OCI-LY7 (cell line): ENCODE measurements at regions not wholly inside any gene's neighbourhood (a gene's known extent, or its start where the extent isn't known, plus 50 kb on each side); places are given as distances from the start of the nearest gene placed in this dataset.

Source experiments
- BruUV-seq: library from RNA; stranded (reverse); fragments of 400-500 nt; replicated peaks from 2 replicates; lab custom pipeline; 2021; lab: Mats Ljungman, UMichigan
- CTCF ChIA-PET: fragments of 300-600 bp; sonication (Branson Sonifier 250); formaldehyde crosslinking; loops from one replicate; lab custom pipeline; 2022; ENCODE audit warnings: antibody characterized with exemption; ENCODE audit not compliant: unreplicated experiment; lab: Charles Lee
- POLR2A ChIA-PET: fragments of 300-600 bp; sonication (Branson Sonifier 250); formaldehyde crosslinking; loops from one replicate; lab custom pipeline; 2022; ENCODE audit warnings: antibody characterized with exemption; lab: Charles Lee
- DNase-seq: peaks from one replicate; pipeline ENCODE4 v3.0.0-alpha.2; 2015; ENCODE audit warnings: low spot score
- H2AFZ ChIP-seq: fragments of 200-600 bp; sonication (generic), shearing (Covaris generic); 2 replicates; pipeline ENCODE4 v1.6.1; 2014; ENCODE audit warnings: mild to moderate bottlenecking, antibody characterized with exemption, low read length, moderate library complexity
- H3K27ac ChIP-seq: fragments of 200-600 bp; sonication (generic); 2 replicates; pipeline ENCODE4 v1.5.1; 2014; ENCODE audit warnings: mixed run types, low read depth, mild to moderate bottlenecking, moderate library complexity, low read length, inconsistent platforms; ENCODE audit not compliant: poor library complexity, severe bottlenecking
- H3K36me3 ChIP-seq: fragments of 200-600 bp; sonication (generic); 2 replicates; pipeline ENCODE4 v1.6.1; 2014; ENCODE audit warnings: mild to moderate bottlenecking, antibody characterized with exemption, low read length, moderate library complexity, mixed read lengths; ENCODE audit not compliant: insufficient read depth
- H3K4me1 ChIP-seq: fragments of 200-600 bp; sonication (generic); 2 replicates; pipeline ENCODE4 v1.5.1; 2014; ENCODE audit warnings: mild to moderate bottlenecking, low read length; ENCODE audit not compliant: insufficient read depth, poor library complexity, severe bottlenecking
- H3K4me2 ChIP-seq: fragments of 200-600 bp; sonication (generic); 2 replicates; pipeline ENCODE4 v1.6.1; 2014; ENCODE audit warnings: mild to moderate bottlenecking, low read length
- H3K4me3 ChIP-seq: fragments of 200-600 bp; sonication (generic); 2 replicates; pipeline ENCODE4 v1.5.1; 2014; ENCODE audit warnings: mild to moderate bottlenecking, low read depth, low read length; ENCODE audit not compliant: poor library complexity, severe bottlenecking
- H3K79me2 ChIP-seq: fragments of 200-600 bp; sonication (generic); 2 replicates; pipeline ENCODE4 v1.6.1; 2016; ENCODE audit warnings: low read depth, mild to moderate bottlenecking, low read length, moderate library complexity, mixed read lengths; ENCODE audit not compliant: insufficient read depth
- H3K9me2 ChIP-seq: fragments of 200-600 bp; sonication (generic); 2 replicates; pipeline ENCODE4 v1.6.1; 2016; ENCODE audit warnings: mild to moderate bottlenecking, low read length, mixed read lengths; ENCODE audit not compliant: insufficient read depth
- H3K9me3 ChIP-seq: fragments of 200-600 bp; sonication (generic); 2 replicates; pipeline ENCODE4 v1.6.1; 2014; ENCODE audit warnings: mild to moderate bottlenecking, mixed run types, low read length, mixed read lengths
- H4K20me1 ChIP-seq: fragments of 200-600 bp; sonication (generic); 2 replicates; pipeline ENCODE4 v1.6.1; 2014; ENCODE audit warnings: mild to moderate bottlenecking, antibody characterized with exemption, low read length, moderate library complexity, mixed read lengths; ENCODE audit not compliant: insufficient read depth
- EZH2phosphoT487 ChIP-seq: fragments of 200-600 bp; sonication (generic); IDR thresholded peaks from 2 replicates; pipeline ENCODE4 v1.6.1; 2018; ENCODE audit warnings: low read depth, borderline replicate concordance, mild to moderate bottlenecking, mixed run types, antibody characterized with exemption, low read length, moderate library complexity, mixed read lengths
- intact Hi-C: fragments of 100-400 bp; cut with micrococcal nuclease; formaldehyde crosslinking; loops from one replicate; pipeline ENCODE4 v1.10.0; 2022; ENCODE audit not compliant: unreplicated experiment
- TF ChIP-seq, protein P1 (sequence below): fragments of 200-600 bp; sonication (generic); conservative IDR thresholded peaks from 2 replicates; pipeline ENCODE4 v1.5.1; 2014; ENCODE audit warnings: mild to moderate bottlenecking, antibody characterized with exemption, low read length, moderate library complexity, mixed read lengths

DNA sequence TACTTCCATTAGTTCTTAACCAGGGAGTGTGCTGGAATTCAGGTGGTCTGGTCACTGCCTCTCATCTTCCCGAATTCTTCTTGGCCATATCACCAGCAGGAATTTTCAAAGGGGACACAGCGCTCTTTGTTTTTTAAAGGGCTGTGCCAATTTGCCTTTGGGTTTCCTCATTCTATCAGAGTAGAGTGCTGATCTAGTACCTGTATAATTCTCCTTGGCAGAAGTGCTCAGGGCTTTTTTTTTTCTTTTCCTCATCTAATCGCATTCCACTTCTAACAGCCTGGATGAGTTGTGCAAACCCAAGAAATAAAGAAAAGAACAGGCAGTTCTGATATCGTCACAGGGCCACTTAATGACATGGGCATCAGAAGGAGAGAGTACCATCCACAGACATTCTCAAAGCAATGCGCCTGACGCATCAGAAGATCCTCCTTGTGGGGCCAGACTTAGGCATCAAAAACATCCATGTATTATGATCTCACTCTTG, 121.0 kb downstream of the ASB7 start:
- no peaks in the 10 kb centered on the region for H3K9me2 ChIP-seq
- no peaks in the 10 kb centered on the region for H3K4me1 ChIP-seq
- intact Hi-C loops: no loop called here
- no peaks in the 10 kb centered on the region for H3K9me3 ChIP-seq
- H3K79me2 ChIP-seq: no peaks in the 10 kb centered on the region
- no peaks in the 10 kb centered on the region for H3K36me3 ChIP-seq
- BruUV-seq: no TSS peak
- H3K4me3 ChIP-seq: no peak overlapping the region
- no peak for DNase-seq
- no peaks in the 10 kb centered on the region for H4K20me1 ChIP-seq
- ChIA-PET CTCF (no interaction called here), POLR2A (no interaction called here)
- H3K4me2 ChIP-seq: no peak overlapping the region
- TF ChIP-seq EZH2phosphoT487: no peak
- TF ChIP-seq, protein P1, sequence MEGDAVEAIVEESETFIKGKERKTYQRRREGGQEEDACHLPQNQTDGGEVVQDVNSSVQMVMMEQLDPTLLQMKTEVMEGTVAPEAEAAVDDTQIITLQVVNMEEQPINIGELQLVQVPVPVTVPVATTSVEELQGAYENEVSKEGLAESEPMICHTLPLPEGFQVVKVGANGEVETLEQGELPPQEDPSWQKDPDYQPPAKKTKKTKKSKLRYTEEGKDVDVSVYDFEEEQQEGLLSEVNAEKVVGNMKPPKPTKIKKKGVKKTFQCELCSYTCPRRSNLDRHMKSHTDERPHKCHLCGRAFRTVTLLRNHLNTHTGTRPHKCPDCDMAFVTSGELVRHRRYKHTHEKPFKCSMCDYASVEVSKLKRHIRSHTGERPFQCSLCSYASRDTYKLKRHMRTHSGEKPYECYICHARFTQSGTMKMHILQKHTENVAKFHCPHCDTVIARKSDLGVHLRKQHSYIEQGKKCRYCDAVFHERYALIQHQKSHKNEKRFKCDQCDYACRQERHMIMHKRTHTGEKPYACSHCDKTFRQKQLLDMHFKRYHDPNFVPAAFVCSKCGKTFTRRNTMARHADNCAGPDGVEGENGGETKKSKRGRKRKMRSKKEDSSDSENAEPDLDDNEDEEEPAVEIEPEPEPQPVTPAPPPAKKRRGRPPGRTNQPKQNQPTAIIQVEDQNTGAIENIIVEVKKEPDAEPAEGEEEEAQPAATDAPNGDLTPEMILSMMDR: no peak
- H2AFZ ChIP-seq: no peak overlapping the region
- no peak overlapping the region for H3K27ac ChIP-seq

DNA sequence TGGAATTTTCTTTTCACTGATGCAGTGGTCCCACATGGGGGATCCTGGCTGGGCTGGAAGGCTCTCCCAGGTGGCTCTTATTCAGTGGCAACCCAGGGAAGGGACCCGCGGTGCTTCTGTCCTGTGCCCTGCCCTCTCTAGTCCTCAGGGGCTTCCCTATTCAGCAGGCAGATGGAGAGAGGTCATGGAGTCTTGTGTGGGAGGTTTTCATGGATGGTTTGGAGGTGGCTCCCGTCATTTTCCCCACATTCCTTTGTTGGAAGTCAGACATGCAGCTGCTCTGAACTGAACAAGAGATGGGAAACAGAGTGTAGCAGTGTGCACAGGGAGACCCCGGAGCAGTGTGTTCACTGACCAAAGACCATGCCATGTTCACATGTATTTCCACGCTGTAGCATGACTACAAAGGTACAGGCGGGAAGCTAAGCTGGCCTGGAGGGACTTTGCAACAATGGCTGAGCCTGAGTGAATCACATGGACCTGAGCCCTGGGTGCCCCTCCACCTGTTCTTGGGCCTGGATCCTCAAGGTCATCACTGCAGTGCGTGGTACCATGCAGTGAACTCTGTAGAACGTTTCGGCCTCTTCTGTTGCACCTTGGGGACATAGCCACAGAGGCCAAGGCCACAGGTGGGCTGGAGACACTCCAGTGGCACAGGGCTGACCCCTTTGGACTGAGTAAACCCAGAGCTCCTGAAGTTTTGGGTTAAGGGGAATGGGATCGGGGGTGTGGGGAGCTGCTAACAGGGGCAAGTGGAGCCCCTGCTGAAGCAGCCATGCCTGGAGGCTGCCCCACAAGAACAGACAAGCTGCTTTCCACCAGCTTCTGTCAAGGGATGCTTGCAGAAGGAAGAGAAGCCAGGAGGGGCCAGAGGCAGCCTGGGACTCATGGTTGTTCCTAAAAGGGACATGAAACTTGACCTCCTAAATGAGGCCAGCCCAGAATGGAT, 123.0 kb downstream of the ASB7 start:
- H4K20me1 ChIP-seq: no peaks in the 10 kb centered on the region
- H3K36me3 ChIP-seq: no peaks in the 10 kb centered on the region
- H3K4me1 ChIP-seq: no peaks in the 10 kb centered on the region
- no peak overlapping the region for H3K27ac ChIP-seq
- no peak for TF ChIP-seq EZH2phosphoT487
- TF ChIP-seq, protein P1: no peak
- H3K79me2 ChIP-seq: no peaks in the 10 kb centered on the region
- no peaks in the 10 kb centered on the region for H3K9me3 ChIP-seq
- ChIA-PET POLR2A (no interaction called here), CTCF (no interaction called here)
- H2AFZ ChIP-seq: no peak overlapping the region
- H3K4me3 ChIP-seq: no peak overlapping the region
- no peak overlapping the region for H3K4me2 ChIP-seq
- intact Hi-C loops: no loop called here
- no peaks in the 10 kb centered on the region for H3K9me2 ChIP-seq
- BruUV-seq: no TSS peak
- no peak for DNase-seq

DNA sequence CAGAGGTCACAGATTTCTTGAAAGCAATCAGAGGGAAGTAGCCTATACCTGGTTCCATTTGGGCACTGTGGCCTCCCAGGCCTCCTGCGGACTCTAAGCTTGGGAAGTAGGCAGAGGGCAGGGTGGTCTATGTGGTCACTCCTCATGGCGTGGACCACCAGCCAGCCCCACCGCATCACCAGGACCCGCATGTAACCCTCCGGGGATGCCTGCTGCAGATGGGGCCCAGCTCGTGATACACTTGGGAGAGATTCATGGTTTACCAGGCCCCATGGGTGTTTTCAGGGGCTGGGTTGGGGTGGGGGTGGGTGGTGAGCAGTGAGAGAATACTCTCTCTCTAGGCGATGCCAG, 123.7 kb downstream of the ASB7 start:
- TF ChIP-seq, protein P1: no peak
- TF ChIP-seq EZH2phosphoT487: no peak
- Histone ChIP-seq H3K9me3 (no peaks in the 10 kb centered on the region), H2AFZ (no peak overlapping the region), H3K27ac (no peak overlapping the region), H3K36me3 (no peaks in the 10 kb centered on the region), H3K79me2 (no peaks in the 10 kb centered on the region), H4K20me1 (no peaks in the 10 kb centered on the region), H3K4me2 (no peak overlapping the region), H3K4me3 (no peak overlapping the region), H3K4me1 (no peaks in the 10 kb centered on the region), H3K9me2 (no peaks in the 10 kb centered on the region)
- ChIA-PET CTCF (no interaction called here), POLR2A (no interaction called here)
- no peak for DNase-seq
- intact Hi-C loops: no loop called here
- BruUV-seq: no TSS peak
